GM23338 (cell line): ENCODE measurements at regions not wholly inside any gene's neighbourhood (a gene's known extent, or its start where the extent isn't known, plus 50 kb on each side); places are given as distances from the start of the nearest gene placed in this dataset.

Experiments used
- ATAC-seq: fragments of 200-7000 bp; cut with Tn5 transposase; 3 replicates; pipeline ENCODE4 v1.9.1; 2020
- DNase-seq: peaks from one replicate; pipeline ENCODE4 v3.0.0-alpha.2; 2015; ENCODE audit warnings: low spot score
- H2AFZ ChIP-seq: fragments of 200-600 bp; sonication (generic); 2 replicates; pipeline ENCODE4 v1.8.0; 2016; ENCODE audit warnings: antibody characterized with exemption, mild to moderate bottlenecking, moderate library complexity
- H3F3A ChIP-seq: fragments of 200-600 bp; sonication (generic); replicated peaks from 2 replicates; pipeline ENCODE4 v1.8.0; 2017; ENCODE audit warnings: antibody characterized with exemption, mixed run types, low read depth
- H3K27ac ChIP-seq: fragments of 200-600 bp; sonication (generic); 2 replicates; pipeline ENCODE4 v1.6.1; 2016; ENCODE audit warnings: low read depth
- H3K27me3 ChIP-seq: fragments of 200-600 bp; sonication (generic); 2 replicates; pipeline ENCODE4 v1.8.0; 2016; ENCODE audit warnings: mild to moderate bottlenecking, mixed run types, moderate library complexity; ENCODE audit not compliant: insufficient read depth
- H3K36me3 ChIP-seq: fragments of 200-600 bp; sonication (generic); 2 replicates; pipeline ENCODE4 v1.8.0; 2016; ENCODE audit warnings: mild to moderate bottlenecking; ENCODE audit not compliant: insufficient read depth
- H3K4me1 ChIP-seq: fragments of 200-600 bp; sonication (generic); 2 replicates; pipeline ENCODE4 v1.8.0; 2016; ENCODE audit warnings: mild to moderate bottlenecking, moderate library complexity; ENCODE audit not compliant: insufficient read depth
- H3K4me2 ChIP-seq: fragments of 200-600 bp; sonication (generic); 2 replicates; pipeline ENCODE4 v1.7.1; 2017; ENCODE audit warnings: mixed run types
- H3K4me3 ChIP-seq: fragments of 200-600 bp; sonication (generic); 2 replicates; pipeline ENCODE4 v1.6.1; 2016; ENCODE audit warnings: mixed run types
- H3K79me2 ChIP-seq: fragments of 200-600 bp; sonication (generic); replicated peaks from 2 replicates; pipeline ENCODE4 v1.8.0; 2017; ENCODE audit warnings: mild to moderate bottlenecking; ENCODE audit not compliant: insufficient read depth
- H3K9me2 ChIP-seq: fragments of 200-600 bp; sonication (generic); 2 replicates; pipeline ENCODE4 v1.8.0; 2017; ENCODE audit not compliant: insufficient read depth
- H4K20me1 ChIP-seq: fragments of 200-600 bp; sonication (generic); replicated peaks from 2 replicates; pipeline ENCODE4 v1.8.0; 2017; ENCODE audit warnings: mild to moderate bottlenecking; ENCODE audit not compliant: insufficient read depth
- H3K27ac Mint-ChIP-seq: 2 replicates; pipeline ENCODE4 v1.8.0; 2020; ENCODE audit warnings: inconsistent platforms, mild to moderate bottlenecking, moderate library complexity, mixed read lengths
- H3K27me3 Mint-ChIP-seq: 3 replicates; pipeline ENCODE4 v1.8.0; 2022; ENCODE audit warnings: low read depth, mild to moderate bottlenecking, moderate library complexity, mixed read lengths, inconsistent platforms; ENCODE audit not compliant: insufficient read depth, poor library complexity
- H3K36me3 Mint-ChIP-seq: 3 replicates; pipeline ENCODE4 v1.8.0; 2021; ENCODE audit warnings: low read depth, mild to moderate bottlenecking, inconsistent platforms, moderate library complexity, mixed read lengths
- H3K4me1 Mint-ChIP-seq: 3 replicates; pipeline ENCODE4 v1.8.0; 2020; ENCODE audit warnings: mild to moderate bottlenecking, inconsistent platforms, mixed read lengths
- H3K4me3 Mint-ChIP-seq: 3 replicates; pipeline ENCODE4 v1.8.0; 2021; ENCODE audit warnings: moderate library complexity, mild to moderate bottlenecking, inconsistent platforms, mixed read lengths
- H3K9me3 Mint-ChIP-seq: 3 replicates; pipeline ENCODE4 v1.8.0; 2020; ENCODE audit warnings: moderate library complexity, mild to moderate bottlenecking, inconsistent platforms, mixed read lengths
- ETS1 ChIP-seq: IDR thresholded peaks from 2 replicates; pipeline ENCODE4 v1.6.1; 2016; ENCODE audit warnings: antibody characterized with exemption
- POLR2AphosphoS5 ChIP-seq: IDR thresholded peaks from 2 replicates; pipeline ENCODE4 v1.6.1; 2016; ENCODE audit warnings: antibody characterized with exemption, low read depth
- ZNF462 ChIP-seq: fragments of 250-450 bp; sonication (Bioruptor Pico); IDR thresholded peaks from 2 replicates; pipeline ENCODE4 v1.5.0; 2020; ENCODE audit warnings: mild to moderate bottlenecking, moderate library complexity

GRCh38 chr13:34037636-34038540 is 219.9 kb downstream of the RFC3 start (continued):
- no peak for TF ChIP-seq ZNF462

- Histone ChIP-seq H3K4me2 (no peak overlapping the region), H4K20me1 (no peaks in the 10 kb centered on the region), H3F3A (no peaks in the 10 kb centered on the region), H3K79me2 (no peaks in the 10 kb centered on the region), H2AFZ (peak overlapping the region; percentile 63; the same call in 1 of the 2 replicates), H3K4me3 (no peak overlapping the region), H3K27ac (no peak overlapping the region), H3K4me1 (no peaks in the 10 kb centered on the region), H3K9me2 (peaks cover 16% of the 10 kb centered on the region), H3K27me3 (no peaks in the 10 kb centered on the region), H3K36me3 (no peaks in the 10 kb centered on the region)
- ATAC-seq (no peak), DNase-seq (no peak)
- Mint-ChIP-seq H3K36me3 (peaks cover 5% of the 10 kb centered on the region; the same call in 2 of the 3 replicates), H3K27me3 (peaks cover 2% of the 10 kb centered on the region), H3K9me3 (peaks cover 3% of the 10 kb centered on the region; the same call in 2 of the 3 replicates), H3K4me3 (no peak overlapping the region), H3K27ac (no peak overlapping the region), H3K4me1 (peaks cover 7% of the 10 kb centered on the region)
- TF ChIP-seq POLR2AphosphoS5 = no peak
- TF ChIP-seq ETS1 = no peak
- TF ChIP-seq ZNF462 = no peak
These were observed 220.7 kb downstream of the RFC3 start for GRCh38 chr13:34038541-34039068.
